Omental fat pad (tissue), 3 donors: ENCODE measurements at regions not wholly inside any gene's neighbourhood (a gene's known extent, or its start where the extent isn't known, plus 50 kb on each side); places are given as distances from the start of the nearest gene placed in this dataset.

ENCODE experiments used
- ATAC-seq: fragments of 150-250 bp; one replicate; pipeline ENCODE4 v1.9.1; 2016; ENCODE audit warnings: mild to moderate bottlenecking, moderate library complexity; ENCODE audit not compliant: low FRiP score
- DNase-seq: peaks from one replicate; pipeline ENCODE4 v3.0.0-alpha.2; 2019; ENCODE audit warnings: low spot score
- TF ChIP-seq, protein P1 (sequence below), 3 donors: fragments of 450-650 bp; IDR thresholded peaks; one replicate each; pipeline ENCODE4 v1.5.1; 2016 to 2017; ENCODE audit warnings: antibody characterized with exemption in 3 of 3, mild to moderate bottlenecking in 3 of 3, moderate library complexity in 2 of 3

- DNase-seq (no peak), ATAC-seq (no peak)
- TF ChIP-seq, protein P1, sequence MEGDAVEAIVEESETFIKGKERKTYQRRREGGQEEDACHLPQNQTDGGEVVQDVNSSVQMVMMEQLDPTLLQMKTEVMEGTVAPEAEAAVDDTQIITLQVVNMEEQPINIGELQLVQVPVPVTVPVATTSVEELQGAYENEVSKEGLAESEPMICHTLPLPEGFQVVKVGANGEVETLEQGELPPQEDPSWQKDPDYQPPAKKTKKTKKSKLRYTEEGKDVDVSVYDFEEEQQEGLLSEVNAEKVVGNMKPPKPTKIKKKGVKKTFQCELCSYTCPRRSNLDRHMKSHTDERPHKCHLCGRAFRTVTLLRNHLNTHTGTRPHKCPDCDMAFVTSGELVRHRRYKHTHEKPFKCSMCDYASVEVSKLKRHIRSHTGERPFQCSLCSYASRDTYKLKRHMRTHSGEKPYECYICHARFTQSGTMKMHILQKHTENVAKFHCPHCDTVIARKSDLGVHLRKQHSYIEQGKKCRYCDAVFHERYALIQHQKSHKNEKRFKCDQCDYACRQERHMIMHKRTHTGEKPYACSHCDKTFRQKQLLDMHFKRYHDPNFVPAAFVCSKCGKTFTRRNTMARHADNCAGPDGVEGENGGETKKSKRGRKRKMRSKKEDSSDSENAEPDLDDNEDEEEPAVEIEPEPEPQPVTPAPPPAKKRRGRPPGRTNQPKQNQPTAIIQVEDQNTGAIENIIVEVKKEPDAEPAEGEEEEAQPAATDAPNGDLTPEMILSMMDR (IDR thresholded peaks at IDR 0.05): no peak
Observed at GRCh38 chr3:67083277-67083676, 85.2 kb downstream of the KBTBD8 start.

DNA sequence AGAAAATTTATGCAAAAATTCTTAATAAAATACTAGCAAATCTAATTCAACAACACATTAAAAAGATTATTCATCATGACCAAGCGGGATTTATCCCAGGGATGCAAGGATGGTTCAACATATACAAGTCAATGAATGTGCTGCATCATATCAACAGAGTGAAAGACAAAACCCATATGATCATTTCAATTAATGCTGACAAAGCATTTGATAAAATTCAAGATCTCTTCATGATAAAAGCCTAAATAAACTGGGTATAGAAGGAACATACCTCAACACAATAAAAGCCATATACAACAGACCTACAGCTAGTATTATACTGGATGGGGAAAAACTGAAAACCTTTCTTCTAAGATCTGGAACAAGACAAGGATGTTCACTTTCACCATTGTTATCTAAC, 89.7 kb downstream of the KBTBD8 start:
- no peak for ATAC-seq

GRCh38 chr3:67090474-67090873, 92.4 kb downstream of the KBTBD8 start:
- TF ChIP-seq, protein P1 (IDR thresholded peaks at IDR 0.05): no peak
- DNase-seq: no peak
- ATAC-seq: no peak

More for the DNA sequence above, 89.7 kb downstream of the KBTBD8 start:
- TF ChIP-seq, protein P1 (IDR thresholded peaks at IDR 0.05): no peak
- DNase-seq: no peak

DNA sequence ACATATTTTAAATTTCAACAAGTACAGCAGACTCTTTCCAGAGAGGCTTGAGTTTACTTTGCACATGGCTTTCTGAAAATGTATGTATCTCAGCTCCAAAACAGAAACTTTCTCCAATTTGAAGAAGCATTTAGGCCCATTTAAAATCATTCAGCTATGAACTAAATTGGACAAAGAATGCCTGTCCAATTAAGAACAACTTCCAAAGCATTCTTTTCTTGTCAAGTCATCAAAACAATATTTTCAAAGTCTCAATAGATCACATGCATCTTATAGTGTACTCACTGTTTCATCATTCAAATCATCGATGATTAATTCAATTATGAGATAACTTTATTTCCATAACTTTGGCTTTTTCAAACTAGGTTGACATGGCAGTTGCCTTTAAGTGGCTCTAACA, 95.2 kb downstream of the KBTBD8 start:
- ATAC-seq: no peak
- TF ChIP-seq, protein P1 (IDR thresholded peaks at IDR 0.05): no peak
- DNase-seq: no peak

DNA sequence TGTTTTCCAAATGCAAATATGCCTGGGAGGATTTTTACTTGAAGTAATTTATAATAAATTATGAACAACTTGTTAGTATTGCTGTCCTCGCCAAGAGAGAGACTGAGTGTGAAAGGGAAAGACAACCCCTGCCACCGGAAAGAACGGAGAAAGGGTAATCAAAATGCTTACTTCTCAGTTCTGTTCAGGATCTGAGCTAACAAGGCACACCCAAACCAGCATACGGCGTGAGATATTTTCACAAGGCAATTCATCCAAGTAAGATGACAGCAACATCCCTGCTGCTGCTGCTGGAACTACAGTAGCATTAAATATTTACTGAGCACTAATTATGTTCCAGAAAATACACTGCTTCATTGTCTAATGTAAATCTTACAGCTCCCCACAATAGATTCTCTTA, 96.1 kb downstream of the KBTBD8 start:
- TF ChIP-seq, protein P1 (IDR thresholded peaks at IDR 0.05): no peak
- no peak for ATAC-seq
- no peak for DNase-seq

DNA sequence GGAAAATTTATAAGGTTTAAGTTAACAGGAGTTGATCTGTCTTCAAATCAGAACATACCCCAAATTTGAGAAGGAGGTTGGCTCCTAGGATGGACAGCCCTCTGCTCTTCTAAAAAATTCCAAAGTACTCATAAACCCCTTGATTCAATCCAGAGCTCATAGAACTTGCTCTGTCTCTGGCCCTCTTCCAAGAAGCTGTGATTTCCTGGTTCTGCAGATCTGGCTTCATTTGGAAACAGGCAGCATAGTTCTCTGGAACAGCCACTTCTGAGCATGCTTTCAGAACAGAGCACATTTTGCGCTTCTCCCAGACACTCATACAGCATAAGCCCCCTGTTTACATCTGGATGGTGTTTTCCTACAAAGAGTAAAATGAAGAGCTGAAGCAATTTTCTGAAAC, 96.7 kb downstream of the KBTBD8 start:
- DNase-seq: no peak
- ATAC-seq: no peak
- TF ChIP-seq, protein P1 (IDR thresholded peaks at IDR 0.05): no peak

- TF ChIP-seq, protein P1 (IDR thresholded peaks at IDR 0.05): no peak
- no peak for ATAC-seq
- DNase-seq: no peak
Observed at GRCh38 chr3:67104388-67104787, 106.3 kb downstream of the KBTBD8 start.
